GM19238 (cell line): ENCODE measurements at regions not wholly inside any gene's neighbourhood (a gene's known extent, or its start where the extent isn't known, plus 50 kb on each side); places are given as distances from the start of the nearest gene placed in this dataset.
"Not testable (repeated sequence)": the region's sequence is repeated elsewhere in the genome, so short reads cannot be mapped to it uniquely, and the experiment has no call there.

Source experiments
- DNase-seq: peaks from one replicate; pipeline ENCODE4 v3.0.0; 2011; ENCODE audit warnings: low spot score; ENCODE audit not compliant: insufficient read length

DNA sequence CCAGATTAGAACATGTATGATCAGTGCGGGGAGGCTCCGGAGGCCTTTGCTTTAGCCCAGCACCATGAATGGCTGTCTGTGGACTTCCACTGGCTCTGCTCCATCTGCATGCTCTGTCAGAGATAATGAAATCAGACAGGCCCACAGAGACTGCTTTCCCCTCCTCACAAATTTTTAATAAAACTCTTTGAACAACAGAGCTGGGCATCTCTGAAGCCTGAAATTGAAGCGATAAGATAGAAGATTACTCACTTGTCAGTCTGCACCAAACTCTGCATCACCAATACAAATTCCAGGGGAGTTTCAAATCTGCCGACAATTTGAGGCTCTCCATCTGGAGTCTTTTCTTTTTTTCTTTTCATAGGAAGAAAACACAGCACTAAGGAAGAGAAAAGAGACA lies 110.0 kb downstream of the DYRK2 start:
- no peak for DNase-seq

DNA sequence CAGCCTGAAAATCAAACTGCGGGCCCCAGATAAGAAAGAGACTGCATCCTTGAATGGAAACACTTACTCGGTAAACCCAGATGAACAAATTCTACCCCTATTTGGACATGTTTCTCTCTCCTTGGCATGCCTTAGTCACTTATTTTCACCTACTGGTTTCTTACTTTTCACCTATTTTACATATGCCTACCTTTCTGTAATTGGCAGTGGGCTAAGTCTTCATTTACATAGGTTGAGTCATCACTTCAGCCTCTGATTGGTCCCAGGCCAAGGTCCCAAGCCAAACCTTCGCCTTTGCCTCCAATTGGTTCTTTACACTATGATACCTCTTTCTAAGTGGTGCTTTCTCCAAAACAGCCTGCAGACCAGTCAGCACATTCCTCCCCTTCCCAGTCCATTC lies 111.3 kb downstream of the DYRK2 start:
- no peak for DNase-seq

DNA sequence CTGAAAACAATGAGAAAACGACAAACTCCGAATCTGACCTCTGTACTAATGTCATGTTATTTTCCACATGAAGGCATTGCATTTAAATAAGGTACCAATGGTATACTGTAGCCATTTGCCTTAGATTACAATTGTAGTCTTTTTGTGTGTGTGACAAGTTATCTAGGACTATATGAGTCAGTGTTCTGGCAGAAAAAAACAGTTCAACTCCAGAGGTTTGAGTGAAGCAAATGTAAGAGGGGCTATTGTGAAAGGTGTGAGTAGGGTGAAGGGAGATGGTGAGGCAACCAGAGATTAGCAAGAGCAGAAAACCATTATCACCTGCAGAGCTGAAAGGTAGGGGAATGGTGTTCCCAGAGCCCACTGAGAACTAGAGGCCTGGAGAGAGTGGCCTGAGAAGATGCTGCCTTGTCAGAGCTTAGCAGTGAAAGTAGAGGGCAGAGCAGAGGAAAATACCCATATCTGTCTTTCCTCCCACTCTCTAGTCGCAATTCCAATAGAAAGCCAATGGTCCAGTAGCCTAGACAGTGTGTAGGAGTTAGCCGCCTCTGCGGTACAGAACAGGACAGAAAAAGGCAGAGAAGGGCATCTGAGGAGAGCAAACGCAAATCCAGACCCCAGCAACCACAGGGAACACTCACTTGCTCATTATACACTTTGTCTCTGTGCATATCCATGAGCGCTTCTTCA lies 112.2 kb downstream of the DYRK2 start:
- no peak for DNase-seq

DNA sequence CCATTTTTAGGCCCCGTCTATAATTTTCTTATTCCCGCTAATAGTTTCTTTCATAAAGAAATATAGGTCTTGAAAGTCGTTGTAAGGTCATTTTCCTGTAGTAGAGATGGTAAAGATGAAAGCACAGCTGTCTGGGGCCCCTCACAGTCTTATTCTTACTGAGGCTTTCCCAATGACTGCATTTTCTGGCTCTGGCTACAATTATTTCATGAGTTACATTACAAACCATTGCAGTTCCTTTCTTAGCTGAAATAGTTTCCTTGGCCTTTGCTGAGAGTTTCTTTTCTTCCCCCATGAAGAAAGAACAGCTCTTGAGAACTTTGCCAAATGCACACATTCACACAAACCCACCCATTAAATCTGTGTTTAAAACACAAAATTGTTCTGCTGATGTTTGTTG lies 113.0 kb downstream of the DYRK2 start:
- DNase-seq = no peak

DNA sequence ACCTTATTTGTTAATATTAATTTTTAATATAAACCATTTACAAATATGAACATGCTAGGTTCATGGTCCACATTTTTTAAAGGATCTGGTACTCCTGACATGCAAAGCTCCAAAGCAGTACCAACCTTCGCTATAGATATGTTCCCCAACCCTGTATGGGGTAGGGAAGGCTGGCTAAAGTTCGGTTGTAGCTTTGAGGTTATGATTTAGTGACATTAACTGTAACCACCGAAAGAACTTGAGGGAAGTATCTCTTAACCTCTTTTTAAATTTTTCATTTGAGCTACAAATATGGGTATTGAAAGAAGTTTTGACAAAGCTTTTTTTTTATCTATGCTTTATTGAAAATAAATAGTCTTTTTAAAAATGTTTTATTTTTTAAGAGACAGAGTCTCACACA lies 115.5 kb downstream of the DYRK2 start:
- DNase-seq = no peak

DNA sequence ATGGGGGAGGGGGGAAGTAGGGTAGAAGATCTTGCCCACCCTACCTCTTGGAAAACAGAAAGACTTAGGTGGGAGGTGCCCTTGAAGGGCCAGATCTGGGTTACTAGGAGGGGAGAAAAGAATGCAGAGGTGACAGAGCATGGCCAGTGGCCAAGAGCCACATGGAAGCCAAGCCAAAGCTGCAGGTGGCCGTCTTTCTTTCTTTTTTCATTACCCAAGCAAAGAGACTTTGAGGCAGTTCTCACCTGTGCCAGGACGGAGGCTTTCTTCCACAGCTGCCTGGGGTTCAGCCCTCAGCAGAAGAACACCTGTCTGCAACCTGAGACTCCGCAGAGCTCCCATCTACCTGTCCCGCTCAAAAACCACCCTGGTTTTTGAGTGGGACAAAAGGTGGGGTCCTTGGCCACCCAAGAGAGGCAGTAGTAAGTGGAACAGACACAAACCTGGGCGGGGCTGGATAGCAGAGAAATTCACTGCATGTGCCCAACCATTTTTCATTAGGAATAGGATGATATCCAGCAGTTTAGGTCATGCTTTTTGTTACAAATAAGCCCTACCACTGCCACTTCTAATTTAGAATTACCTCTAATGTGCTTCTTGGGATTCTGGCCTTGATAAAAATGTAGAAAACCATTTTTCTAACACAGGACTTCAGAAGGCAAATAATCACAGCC lies 116.5 kb downstream of the DYRK2 start:
- DNase-seq = no peak

DNA sequence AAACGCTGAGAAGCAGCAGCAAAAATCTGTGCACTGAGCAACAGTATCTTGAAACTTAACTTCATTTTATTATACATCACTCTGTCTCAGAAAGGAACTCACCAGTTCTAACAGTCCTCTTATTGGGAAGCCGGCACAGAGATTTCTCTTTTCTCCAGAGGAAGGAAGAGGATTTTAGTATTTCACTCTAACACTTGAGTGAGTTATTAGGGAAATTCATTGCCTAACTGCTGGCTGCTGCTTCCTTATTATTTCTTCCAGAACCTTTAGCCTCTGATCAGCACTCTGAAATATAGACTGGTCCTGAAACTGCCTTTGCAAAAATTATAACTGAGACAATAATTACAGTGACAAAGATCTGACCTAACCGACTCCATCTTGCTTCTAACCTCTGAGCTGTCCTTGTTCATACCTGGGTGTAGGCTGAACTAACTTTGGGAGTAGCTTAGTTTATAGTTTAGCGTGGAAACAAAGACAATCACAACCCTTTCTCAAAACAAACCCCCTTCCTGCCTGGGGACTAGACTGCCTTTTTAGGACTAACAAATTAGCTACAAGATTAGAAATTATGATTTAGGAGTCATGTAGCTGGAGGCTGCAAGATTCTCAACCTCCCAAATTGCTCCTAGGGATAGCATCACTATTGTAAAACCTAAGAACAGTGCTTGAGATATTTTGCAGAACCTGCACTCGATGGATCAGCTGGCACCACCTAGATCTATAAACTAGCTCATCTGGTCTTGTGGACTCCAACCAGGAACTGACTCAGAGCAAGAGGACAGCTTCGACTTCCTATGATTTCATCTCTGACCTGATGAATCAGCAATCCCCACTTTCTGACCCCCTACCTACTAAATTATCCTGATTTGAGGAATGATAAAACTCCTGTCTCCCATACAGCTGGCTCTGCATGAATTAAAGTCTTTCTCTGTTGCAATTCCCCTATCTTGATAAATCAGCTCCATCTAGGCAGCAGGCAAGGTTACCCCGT lies 117.5 kb downstream of the DYRK2 start:
- DNase-seq = no peak

DNA sequence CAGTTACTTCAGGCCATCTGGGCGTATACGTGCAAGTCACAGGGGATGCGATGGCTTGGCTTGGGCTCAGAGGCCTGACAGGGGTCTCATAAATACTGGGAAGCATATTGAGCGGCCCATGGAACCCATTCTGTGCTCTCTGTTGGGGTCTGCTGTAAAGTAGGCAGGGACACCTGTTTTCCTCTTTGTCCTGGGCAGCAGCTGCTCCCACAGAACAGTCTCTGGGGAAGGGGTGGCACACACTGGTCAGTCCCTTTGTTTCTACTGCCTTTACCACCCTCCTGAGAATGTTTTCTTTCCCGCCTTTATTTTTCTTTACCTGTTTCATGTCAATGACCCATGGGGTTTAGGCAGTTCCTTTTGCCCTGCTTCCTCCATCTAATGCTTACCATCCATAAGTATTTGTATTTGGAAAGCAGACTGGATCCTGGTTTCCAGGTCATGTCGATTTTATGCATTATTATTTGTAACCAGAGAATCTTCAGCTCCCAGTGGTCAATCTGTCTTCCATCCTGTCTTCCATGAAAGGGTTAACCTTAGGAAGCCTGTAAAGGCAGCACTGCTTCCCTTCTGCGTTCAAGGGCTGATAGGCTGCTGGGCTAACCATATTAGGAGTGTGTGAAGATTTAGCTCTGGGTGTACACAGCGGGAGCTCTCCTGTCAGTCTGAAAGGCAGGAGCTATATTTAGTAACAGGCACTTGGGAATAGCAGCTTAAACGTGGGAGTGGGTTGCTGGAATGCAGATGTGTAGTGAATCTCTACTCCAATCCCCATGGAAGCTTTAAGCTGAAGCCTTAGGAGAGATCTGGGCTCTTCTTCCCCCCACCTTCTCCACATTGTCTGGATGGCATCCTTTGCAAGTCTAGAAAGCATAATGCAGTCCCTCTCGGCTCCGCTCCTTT lies 124.0 kb downstream of the DYRK2 start:
- no peak for DNase-seq

DNA sequence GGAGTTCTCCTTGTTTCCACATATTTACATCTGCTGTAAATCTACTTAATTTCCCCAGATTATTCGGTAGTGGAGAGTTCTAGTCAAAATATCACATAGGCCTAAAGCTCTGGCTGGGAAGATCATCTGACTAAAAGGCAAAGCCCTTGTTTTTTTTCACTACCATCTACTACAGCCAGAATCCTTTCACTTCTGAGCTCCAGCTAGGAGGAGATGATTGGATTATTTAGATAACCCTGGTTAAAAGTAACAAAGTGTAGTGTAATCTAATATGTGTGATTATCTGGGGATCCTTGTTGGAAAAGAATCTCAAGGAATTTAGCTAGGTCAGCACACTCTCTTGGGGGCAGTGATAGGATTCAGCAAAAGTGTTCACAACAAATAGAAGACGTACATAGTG lies 125.4 kb downstream of the DYRK2 start:
- no peak for DNase-seq

DNA sequence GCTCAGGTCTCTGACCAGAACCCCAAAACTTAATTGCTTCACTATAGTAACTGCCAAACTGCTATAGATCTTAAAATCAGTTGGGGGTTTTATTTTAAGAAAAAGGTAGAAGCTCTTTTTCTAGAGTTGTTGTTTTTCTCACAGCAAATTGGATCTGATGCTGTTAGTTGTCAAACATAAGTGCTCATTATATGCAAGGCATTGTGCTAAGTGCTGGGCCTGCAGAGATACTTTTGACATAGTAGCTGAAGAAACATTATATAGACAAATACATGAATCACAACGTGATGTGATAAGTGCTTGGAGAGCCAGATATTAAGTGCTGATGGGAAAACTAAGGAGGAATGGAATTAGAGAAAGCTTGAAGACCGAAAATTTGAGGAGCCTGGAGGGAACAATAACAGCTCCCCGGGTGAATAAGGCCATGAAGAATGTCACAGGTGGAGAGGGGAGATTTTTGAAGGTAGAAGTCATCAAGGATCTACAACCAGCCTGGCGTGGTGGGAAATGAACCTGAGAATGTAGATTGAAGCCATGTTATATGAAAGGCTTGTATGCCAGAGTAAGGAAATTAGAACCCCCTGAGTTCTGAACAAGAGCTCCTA lies 126.5 kb downstream of the DYRK2 start:
- no peak for DNase-seq

DNA sequence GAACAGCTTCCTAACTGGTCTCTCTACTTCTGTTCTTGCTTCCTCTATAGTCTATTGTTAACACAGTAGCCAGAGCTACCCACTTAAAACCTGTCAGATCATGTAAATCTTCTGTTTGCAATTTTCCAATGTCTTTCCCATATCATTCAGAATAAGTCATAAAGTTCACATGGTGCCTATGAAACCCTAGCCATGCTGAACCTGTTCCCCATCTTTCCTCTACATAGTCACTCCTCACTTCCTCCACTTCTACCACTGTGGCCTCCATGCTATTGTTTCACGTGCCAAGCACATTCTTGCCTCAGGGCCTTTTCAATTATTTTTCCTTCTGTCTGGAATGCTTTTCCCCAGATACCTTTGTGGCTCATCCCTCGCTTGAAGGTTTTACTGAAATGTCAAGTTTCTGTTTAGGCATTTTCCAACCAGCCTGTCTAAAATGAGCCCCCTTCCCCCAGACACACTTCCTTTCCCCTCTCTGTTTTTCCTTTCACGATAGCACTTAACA lies 132.1 kb downstream of the DYRK2 start:
- DNase-seq = no peak

DNA sequence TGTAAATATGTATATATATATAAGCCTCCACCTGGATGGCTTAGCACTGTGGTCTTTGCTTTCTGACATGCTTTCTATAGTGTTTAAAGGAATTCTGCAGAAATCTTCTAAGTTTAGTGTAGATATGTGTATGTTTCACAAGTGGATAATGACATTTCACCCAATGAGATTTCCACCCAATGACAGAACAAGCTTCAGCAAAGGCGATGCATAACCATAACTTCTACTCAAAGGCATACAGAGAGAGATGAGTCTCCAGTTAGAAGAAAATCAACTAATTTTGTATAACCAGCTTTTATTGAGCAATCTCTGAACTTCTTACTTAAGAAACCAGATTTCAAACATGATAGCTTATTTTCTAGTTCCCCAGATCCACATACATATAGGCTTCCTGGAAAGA lies 134.0 kb downstream of the DYRK2 start:
- no peak for DNase-seq

DNA sequence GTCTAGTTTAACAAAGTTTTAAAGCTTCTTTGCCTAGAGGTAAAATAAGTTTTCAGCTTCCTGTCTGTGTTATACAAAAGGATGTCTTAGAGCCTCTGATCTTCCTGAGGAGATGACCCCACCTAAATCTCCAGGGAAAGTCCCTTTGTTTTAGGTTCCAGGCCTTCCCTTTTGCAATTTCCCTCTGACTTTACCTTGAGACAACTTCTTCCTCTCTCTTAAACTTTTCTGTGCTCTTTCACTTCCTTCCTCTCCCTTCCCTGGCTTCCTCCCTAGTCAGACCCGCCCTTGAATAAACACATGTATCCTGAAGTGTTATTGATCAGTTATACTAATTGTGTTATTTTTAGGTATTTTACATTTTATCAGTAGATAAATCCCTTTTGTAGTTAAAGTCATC lies 134.8 kb downstream of the DYRK2 start:
- DNase-seq = no peak

DNA sequence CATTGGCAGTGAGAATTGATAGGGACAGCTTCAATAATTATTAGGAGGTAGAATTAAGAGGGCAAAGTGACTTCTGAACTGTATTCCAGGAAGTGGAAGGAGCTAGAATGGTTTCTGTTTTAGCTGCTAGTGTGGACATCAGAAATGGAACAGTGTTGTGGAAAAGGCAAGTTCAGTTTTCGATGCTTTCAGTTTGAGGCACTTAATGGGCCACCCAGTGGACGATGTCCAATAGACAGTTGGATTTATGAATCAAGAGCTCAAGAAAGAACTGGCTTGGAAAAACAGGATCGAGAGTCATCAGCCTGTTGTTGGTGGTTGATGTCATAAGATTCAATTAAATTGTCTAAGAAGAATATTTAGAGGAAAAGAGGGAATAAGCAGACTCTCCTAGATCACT lies 136.3 kb downstream of the DYRK2 start:
- DNase-seq = no peak

DNA sequence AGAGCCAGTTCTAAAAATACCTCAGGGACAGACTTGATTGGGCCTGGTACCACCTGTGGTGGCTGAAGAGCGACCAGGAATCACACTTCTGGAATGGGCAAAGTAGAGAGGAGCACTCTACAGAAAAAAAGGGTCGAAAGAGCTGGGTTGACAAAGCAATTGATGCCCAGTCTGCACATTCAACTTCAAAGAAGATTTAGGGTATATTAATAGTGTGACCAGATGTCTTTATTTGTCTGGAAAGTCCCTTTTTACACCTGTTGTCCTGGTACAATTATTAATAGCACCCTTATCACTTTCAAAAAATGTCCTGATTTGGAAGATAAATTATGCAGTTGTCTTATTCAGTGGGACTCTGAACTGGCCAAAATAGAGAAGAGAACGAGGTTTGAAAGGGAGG lies 137.5 kb downstream of the DYRK2 start:
- no peak for DNase-seq

DNA sequence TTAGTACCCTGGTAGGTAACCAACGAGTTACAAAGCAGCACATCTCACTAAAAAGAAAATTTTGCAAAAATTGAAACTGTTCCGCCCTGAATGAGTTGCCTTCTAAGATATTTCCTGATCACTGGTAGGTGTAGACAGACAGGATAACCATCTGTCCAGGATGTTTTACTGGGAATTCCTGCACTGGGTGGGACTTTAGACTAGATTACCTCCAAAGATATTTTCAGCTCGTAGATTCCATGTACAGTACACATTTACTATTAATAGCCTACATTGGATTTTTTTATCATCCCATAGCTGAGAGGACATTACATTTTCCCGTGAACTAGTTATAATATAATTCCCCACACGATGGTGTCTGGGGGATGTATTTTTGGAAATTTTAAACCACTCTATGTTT lies 139.6 kb downstream of the DYRK2 start:
- no peak for DNase-seq

DNA sequence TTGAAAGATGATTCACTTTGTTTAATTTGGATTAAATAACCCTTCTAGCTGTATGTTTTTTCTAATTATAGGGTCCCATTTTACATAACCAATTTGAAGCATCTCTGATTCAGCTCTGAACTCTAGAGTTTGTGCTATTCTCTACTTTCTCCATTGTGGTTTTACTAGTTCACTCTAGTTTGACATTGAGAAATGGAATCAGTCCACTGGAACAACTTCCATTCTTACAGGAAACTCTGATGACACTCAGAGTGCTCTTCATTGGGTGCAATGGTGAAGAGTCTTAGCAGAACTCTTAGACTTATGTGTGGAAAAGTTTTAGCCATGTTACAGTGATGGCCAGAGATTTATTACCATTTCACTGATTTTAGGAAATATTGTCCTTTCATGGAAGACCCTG lies 140.7 kb downstream of the DYRK2 start:
- DNase-seq = no peak

DNA sequence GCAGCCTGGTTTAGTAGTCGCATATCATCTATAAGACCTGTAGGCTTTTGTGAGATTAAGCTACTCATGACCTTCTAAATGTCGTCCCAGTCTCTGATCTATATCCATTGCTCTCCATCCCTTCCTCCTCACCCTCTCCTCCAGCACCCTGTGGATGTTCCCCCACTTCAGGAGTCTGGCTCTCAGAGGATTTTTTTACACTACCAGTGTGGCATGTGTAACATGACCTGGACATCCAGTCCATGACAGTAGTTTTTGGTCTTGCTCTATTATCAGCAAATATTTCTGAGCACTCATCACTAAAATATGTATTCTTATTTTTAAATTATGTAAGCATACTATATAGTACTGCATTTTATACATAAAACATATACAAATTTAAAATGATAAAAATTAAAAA lies 142.1 kb downstream of the DYRK2 start:
- DNase-seq = no peak

DNA sequence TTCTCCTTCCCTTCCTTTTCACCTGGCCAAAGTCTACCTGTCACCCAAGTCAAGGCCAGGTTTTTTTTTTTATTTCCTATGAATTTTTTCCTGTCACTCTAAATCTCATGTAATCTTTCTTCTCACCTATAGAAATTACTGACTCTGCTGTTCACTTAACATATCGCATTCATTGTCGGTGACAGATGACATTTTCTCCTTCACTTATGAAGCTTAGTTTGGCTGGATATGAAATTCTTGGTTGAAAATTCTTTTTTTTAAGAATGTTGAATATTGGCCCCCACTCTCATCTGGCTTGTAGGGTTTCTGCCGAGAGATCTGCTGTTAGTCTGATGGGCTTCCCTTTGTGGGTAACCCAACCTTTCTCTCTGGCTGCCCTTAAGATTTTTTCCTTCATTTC lies 142.8 kb downstream of the DYRK2 start:
- DNase-seq = not testable (repeated sequence)

DNA sequence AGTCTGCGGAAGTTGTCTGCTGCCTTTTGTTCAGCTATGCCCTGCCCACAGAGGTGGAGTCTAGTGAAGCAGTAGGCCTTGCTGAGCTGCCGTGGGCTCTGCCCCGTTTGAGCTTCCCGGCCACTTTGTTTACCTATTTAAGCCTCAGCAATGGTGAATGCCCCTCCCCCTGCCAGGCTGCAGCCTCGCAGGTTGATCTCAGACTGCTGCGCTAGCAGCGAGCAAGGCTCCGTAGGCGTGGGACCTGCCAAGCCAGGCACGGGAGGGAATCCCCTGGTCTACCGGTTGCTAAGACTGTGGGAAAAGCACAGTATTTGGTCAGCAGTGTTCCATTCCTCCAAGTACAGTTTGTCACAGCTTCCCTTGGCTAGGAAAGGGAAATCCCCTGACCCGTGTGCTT lies 143.6 kb downstream of the DYRK2 start:
- no peak for DNase-seq

DNA sequence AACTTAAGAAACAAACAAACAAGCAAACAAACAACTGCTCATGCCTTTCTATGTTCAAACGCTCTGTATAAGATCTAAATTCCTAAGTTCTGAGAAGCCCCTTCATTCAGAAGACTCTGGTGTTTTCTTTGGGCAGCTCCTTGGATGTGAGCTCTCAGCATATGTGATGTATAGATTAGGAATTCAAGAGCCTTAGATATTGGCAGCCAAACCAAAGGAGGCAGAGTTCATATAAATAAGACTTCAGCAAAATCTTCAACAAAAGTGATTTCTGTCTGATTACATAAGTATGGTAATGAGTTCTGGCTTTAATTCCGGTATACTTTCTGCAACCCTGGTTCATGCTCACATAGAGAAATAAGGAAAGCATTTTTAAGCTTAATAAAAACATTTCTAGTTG lies 145.6 kb downstream of the DYRK2 start:
- DNase-seq = no peak
